ENCODE measurements at regions not wholly inside any gene's neighbourhood (a gene's known extent, or its start where the extent isn't known, plus 50 kb on each side); places are given as distances from the start of the nearest gene placed in this dataset.

DNA sequence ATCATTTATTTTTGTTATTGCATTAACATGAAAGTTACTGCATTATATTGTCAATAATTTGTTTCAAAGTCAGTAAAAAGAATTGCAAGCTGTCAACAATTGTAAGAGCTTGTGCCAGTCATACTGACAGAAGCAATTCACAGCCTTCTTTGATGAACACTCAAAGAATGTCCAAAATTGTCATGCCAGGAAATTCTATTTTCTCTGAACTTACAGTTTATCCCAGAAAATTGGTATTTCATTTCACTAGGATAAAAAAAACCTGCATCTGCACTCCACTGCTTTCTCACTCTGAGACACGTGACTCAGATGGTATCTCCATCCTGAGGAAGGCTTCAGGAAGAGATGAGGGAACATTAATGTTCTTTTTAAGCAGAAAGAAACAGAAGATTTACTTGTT is 332.6 kb upstream of the CCDC54 start:
- no peak for TF ChIP-seq EZH2 (IDR thresholded peaks at IDR 0.05; ENCODE audit: borderline replicate concordance, low read length)
- TF ChIP-seq, protein P1, sequence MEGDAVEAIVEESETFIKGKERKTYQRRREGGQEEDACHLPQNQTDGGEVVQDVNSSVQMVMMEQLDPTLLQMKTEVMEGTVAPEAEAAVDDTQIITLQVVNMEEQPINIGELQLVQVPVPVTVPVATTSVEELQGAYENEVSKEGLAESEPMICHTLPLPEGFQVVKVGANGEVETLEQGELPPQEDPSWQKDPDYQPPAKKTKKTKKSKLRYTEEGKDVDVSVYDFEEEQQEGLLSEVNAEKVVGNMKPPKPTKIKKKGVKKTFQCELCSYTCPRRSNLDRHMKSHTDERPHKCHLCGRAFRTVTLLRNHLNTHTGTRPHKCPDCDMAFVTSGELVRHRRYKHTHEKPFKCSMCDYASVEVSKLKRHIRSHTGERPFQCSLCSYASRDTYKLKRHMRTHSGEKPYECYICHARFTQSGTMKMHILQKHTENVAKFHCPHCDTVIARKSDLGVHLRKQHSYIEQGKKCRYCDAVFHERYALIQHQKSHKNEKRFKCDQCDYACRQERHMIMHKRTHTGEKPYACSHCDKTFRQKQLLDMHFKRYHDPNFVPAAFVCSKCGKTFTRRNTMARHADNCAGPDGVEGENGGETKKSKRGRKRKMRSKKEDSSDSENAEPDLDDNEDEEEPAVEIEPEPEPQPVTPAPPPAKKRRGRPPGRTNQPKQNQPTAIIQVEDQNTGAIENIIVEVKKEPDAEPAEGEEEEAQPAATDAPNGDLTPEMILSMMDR (conservative IDR thresholded peaks at IDR 0.05 in 1 of 2, IDR thresholded peaks at IDR 0.05 in 1 of 2; ENCODE audit: extremely low read depth in 1 of 2, insufficient read depth in 1 of 2, low read depth in 1 of 2, low read length in 2 of 2), result no peak

Data from mammary epithelial cell (primary cell).